ENCODE measurements at regions not wholly inside any gene's neighbourhood (a gene's known extent, or its start where the extent isn't known, plus 50 kb on each side); places are given as distances from the start of the nearest gene placed in this dataset.

DNA sequence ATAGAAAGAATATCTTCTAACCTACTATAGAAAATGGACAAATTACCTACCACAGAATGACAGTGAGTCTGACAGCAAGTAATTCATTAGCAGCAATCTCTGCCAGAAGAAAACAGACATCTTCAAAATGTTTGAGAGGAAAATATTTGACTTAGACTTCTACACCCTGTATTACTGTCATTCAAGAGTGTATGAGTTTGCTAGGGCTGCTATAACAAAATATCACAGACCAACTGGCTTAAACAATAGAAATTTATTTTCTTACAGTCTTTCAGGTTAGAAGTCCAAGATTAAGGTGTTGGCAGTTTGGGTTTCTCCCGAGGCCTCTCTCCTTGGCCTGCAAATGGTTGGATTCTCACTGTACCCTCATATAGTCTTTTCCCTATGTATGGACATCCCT is 52.9 kb upstream of the FGGY start:
- H3K9me3 ChIP-seq (ENCODE audit: low read depth, low read length) = no peaks in the 10 kb centered on the region
- H3K4me2 ChIP-seq (ENCODE audit: insufficient read depth, low read length) = no peak overlapping the region
- H4K20me1 ChIP-seq (ENCODE audit: insufficient read depth, low read length) = no peaks in the 10 kb centered on the region
- H3K79me2 ChIP-seq (ENCODE audit: insufficient read depth, low read length) = no peaks in the 10 kb centered on the region
- no peaks in the 10 kb centered on the region for H3K4me1 ChIP-seq (ENCODE audit: insufficient read depth, low read length)
- H2AFZ ChIP-seq (ENCODE audit: low read length) = no peak overlapping the region
- no peak overlapping the region for H3K27ac ChIP-seq (ENCODE audit: low read depth, low read length)
- H3K4me3 ChIP-seq (ENCODE audit: insufficient read depth, low read length) = no peak overlapping the region
- TF ChIP-seq, protein P1, sequence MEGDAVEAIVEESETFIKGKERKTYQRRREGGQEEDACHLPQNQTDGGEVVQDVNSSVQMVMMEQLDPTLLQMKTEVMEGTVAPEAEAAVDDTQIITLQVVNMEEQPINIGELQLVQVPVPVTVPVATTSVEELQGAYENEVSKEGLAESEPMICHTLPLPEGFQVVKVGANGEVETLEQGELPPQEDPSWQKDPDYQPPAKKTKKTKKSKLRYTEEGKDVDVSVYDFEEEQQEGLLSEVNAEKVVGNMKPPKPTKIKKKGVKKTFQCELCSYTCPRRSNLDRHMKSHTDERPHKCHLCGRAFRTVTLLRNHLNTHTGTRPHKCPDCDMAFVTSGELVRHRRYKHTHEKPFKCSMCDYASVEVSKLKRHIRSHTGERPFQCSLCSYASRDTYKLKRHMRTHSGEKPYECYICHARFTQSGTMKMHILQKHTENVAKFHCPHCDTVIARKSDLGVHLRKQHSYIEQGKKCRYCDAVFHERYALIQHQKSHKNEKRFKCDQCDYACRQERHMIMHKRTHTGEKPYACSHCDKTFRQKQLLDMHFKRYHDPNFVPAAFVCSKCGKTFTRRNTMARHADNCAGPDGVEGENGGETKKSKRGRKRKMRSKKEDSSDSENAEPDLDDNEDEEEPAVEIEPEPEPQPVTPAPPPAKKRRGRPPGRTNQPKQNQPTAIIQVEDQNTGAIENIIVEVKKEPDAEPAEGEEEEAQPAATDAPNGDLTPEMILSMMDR (IDR thresholded peaks at IDR 0.05; ENCODE audit: extremely low read depth, low read depth, low read length) = no peak
- DNase-seq (ENCODE audit: insufficient read length, low spot score, missing footprints) = no peak
- no peaks in the 10 kb centered on the region for H3K36me3 ChIP-seq (ENCODE audit: insufficient read depth, low read length)
- H3K27me3 ChIP-seq (ENCODE audit: insufficient read depth, low read length) = no peaks in the 10 kb centered on the region

DNA sequence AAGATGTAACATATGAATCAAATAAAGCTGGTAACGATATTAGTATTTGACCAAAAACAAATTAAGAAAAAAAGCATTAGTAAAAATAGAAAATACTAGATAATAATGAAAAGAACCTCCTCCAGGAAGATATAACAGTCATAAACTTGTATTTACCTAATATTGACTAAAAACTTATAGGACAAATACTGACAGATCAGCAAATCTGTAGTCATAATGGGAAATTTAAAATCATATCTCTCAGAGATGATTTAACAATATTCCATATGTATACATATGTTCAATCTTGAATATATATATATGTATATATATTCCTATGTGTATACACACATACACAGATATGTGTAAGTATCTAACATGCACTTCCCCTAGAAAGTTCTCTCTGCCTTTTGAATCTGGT is 52.0 kb upstream of the FGGY start:
- no peak for DNase-seq (ENCODE audit: insufficient read length, low spot score, missing footprints)
- Histone ChIP-seq H4K20me1 (ENCODE audit: insufficient read depth, low read length) (no peaks in the 10 kb centered on the region), H3K27me3 (ENCODE audit: insufficient read depth, low read length) (no peaks in the 10 kb centered on the region), H3K27ac (ENCODE audit: low read depth, low read length) (no peak overlapping the region), H3K9me3 (ENCODE audit: low read depth, low read length) (no peaks in the 10 kb centered on the region), H3K79me2 (ENCODE audit: insufficient read depth, low read length) (no peaks in the 10 kb centered on the region), H3K36me3 (ENCODE audit: insufficient read depth, low read length) (no peaks in the 10 kb centered on the region), H3K4me3 (ENCODE audit: insufficient read depth, low read length) (no peak overlapping the region), H3K4me2 (ENCODE audit: insufficient read depth, low read length) (no peak overlapping the region), H3K4me1 (ENCODE audit: insufficient read depth, low read length) (no peaks in the 10 kb centered on the region), H2AFZ (ENCODE audit: low read length) (no peak overlapping the region)
- TF ChIP-seq, protein P1 (IDR thresholded peaks at IDR 0.05; ENCODE audit: extremely low read depth, low read depth, low read length) = no peak

All from osteoblast (primary cell).